Fibroblast of lung (primary cell): ENCODE measurements at regions not wholly inside any gene's neighbourhood (a gene's known extent, or its start where the extent isn't known, plus 50 kb on each side); places are given as distances from the start of the nearest gene placed in this dataset.

Experiments
- DNase-seq, 2 donors: peaks; one replicate each; pipeline versions ENCODE4 v3.0.0 to v3.0.0-alpha.2; 2010; ENCODE audit warnings: low read depth in 2 of 2
- H2AFZ ChIP-seq: 2 replicates; pipeline ENCODE4 v1.5.1; 2012; ENCODE audit warnings: low read length, control low read depth, inconsistent platforms
- H3K27ac ChIP-seq: 2 replicates; pipeline ENCODE4 v1.5.1; 2011; ENCODE audit warnings: low read length, control low read depth; ENCODE audit not compliant: insufficient read depth
- H3K27me3 ChIP-seq: 2 replicates; pipeline ENCODE4 v1.5.1; 2011; ENCODE audit warnings: mild to moderate bottlenecking, low read length; ENCODE audit not compliant: control insufficient read depth, insufficient read depth
- H3K36me3 ChIP-seq: 2 replicates; pipeline ENCODE4 v1.5.1; 2011; ENCODE audit warnings: low read length; ENCODE audit not compliant: control insufficient read depth, insufficient read depth
- H3K4me1 ChIP-seq: 2 replicates; pipeline ENCODE4 v1.5.1; 2011; ENCODE audit warnings: low read length; ENCODE audit not compliant: control insufficient read depth, insufficient read depth; ENCODE audit errors: extremely low read depth
- H3K4me2 ChIP-seq: 2 replicates; pipeline ENCODE4 v1.5.1; 2011; ENCODE audit warnings: low read length, control low read depth; ENCODE audit not compliant: insufficient read depth; ENCODE audit errors: extremely low read depth
- H3K4me3 ChIP-seq, 4 experiments: fragments of 200-600 bp in 1 of 4; sonication (generic) in 1 of 4; replicated peaks in 1 of 4; 2 replicates each; pipeline ENCODE4 v1.5.1; 2011 to 2016; ENCODE audit warnings: low read length in 4 of 4, low read depth in 3 of 4, mild to moderate bottlenecking in 3 of 4, control low read depth in 2 of 4, inconsistent platforms in 1 of 4, mixed read lengths in 1 of 4; ENCODE audit not compliant: insufficient read depth in 1 of 4; ENCODE audit errors: control extremely low read depth in 1 of 4
- H3K79me2 ChIP-seq: 2 replicates; pipeline ENCODE4 v1.5.1; 2012; ENCODE audit warnings: mild to moderate bottlenecking, low read length, inconsistent platforms; ENCODE audit not compliant: control insufficient read depth, insufficient read depth
- H3K9ac ChIP-seq: 2 replicates; pipeline ENCODE4 v1.5.1; 2011; ENCODE audit warnings: mild to moderate bottlenecking, low read length, control low read depth; ENCODE audit not compliant: insufficient read depth
- H3K9me3 ChIP-seq: 2 replicates; pipeline ENCODE4 v1.5.1; 2012; ENCODE audit warnings: low read depth, low read length; ENCODE audit not compliant: control insufficient read depth, insufficient read depth
- H4K20me1 ChIP-seq: 2 replicates; pipeline ENCODE4 v1.5.1; 2011; ENCODE audit warnings: low read length; ENCODE audit not compliant: control insufficient read depth, insufficient read depth; ENCODE audit errors: extremely low read depth
- EZH2 ChIP-seq: IDR thresholded peaks from 2 replicates; pipeline ENCODE4 v1.5.1; 2012; ENCODE audit warnings: low read length, control low read depth, mild to moderate bottlenecking; ENCODE audit errors: missing control alignments
- TF ChIP-seq, protein P1 (sequence below), 2 donors: IDR thresholded peaks in 1 of 2; conservative IDR thresholded peaks in 1 of 2; 1 replicate in 1 of 2; 2 replicates in 1 of 2; pipeline ENCODE4 v1.5.1; 2011 to 2012; ENCODE audit warnings: low read length in 2 of 2, control low read depth in 1 of 2, inconsistent platforms in 1 of 2, low read depth in 1 of 2, mild to moderate bottlenecking in 1 of 2

GRCh38 chr7:113657603-113658002 is 261.2 kb downstream of the PPP1R3A start:
- H3K4me1 ChIP-seq: no peaks in the 10 kb centered on the region
- no peak for TF ChIP-seq EZH2
- TF ChIP-seq, protein P1, sequence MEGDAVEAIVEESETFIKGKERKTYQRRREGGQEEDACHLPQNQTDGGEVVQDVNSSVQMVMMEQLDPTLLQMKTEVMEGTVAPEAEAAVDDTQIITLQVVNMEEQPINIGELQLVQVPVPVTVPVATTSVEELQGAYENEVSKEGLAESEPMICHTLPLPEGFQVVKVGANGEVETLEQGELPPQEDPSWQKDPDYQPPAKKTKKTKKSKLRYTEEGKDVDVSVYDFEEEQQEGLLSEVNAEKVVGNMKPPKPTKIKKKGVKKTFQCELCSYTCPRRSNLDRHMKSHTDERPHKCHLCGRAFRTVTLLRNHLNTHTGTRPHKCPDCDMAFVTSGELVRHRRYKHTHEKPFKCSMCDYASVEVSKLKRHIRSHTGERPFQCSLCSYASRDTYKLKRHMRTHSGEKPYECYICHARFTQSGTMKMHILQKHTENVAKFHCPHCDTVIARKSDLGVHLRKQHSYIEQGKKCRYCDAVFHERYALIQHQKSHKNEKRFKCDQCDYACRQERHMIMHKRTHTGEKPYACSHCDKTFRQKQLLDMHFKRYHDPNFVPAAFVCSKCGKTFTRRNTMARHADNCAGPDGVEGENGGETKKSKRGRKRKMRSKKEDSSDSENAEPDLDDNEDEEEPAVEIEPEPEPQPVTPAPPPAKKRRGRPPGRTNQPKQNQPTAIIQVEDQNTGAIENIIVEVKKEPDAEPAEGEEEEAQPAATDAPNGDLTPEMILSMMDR (conservative IDR thresholded peaks at IDR 0.05 in 1 of 2, IDR thresholded peaks at IDR 0.05 in 1 of 2; ENCODE audit: low read depth in 1 of 2, low read length in 2 of 2): no peak
- H3K27ac ChIP-seq: no peak overlapping the region
- H3K36me3 ChIP-seq: no peaks in the 10 kb centered on the region
- no peak overlapping the region for H2AFZ ChIP-seq
- no peak overlapping the region for H3K4me2 ChIP-seq
- no peak overlapping the region for H3K9ac ChIP-seq
- no peak overlapping the region for H3K4me3 ChIP-seq
- H4K20me1 ChIP-seq: no peaks in the 10 kb centered on the region
- H3K79me2 ChIP-seq: no peaks in the 10 kb centered on the region
- H3K9me3 ChIP-seq: no peaks in the 10 kb centered on the region
- no peaks in the 10 kb centered on the region for H3K27me3 ChIP-seq
- DNase-seq: no peak

GRCh38 chr7:113652501-113652900 is 266.3 kb downstream of the PPP1R3A start:
- H4K20me1 ChIP-seq: no peaks in the 10 kb centered on the region
- H3K36me3 ChIP-seq: no peaks in the 10 kb centered on the region
- peak in 1 of 2 donors; percentile 69 for DNase-seq
- no peaks in the 10 kb centered on the region for H3K27me3 ChIP-seq
- no peaks in the 10 kb centered on the region for H3K79me2 ChIP-seq
- H2AFZ ChIP-seq: no peak overlapping the region
- H3K27ac ChIP-seq: no peak overlapping the region
- H3K4me1 ChIP-seq: no peaks in the 10 kb centered on the region
- no peaks in the 10 kb centered on the region for H3K9me3 ChIP-seq
- H3K4me3 ChIP-seq: no peak overlapping the region
- TF ChIP-seq EZH2: no peak
- TF ChIP-seq, protein P1 (conservative IDR thresholded peaks at IDR 0.05 in 1 of 2, IDR thresholded peaks at IDR 0.05 in 1 of 2; ENCODE audit: low read depth in 1 of 2, low read length in 2 of 2): no peak
- H3K9ac ChIP-seq: no peak overlapping the region
- H3K4me2 ChIP-seq: no peak overlapping the region

GRCh38 chr7:113649556-113649955 is 269.3 kb downstream of the PPP1R3A start:
- H3K36me3 ChIP-seq: no peaks in the 10 kb centered on the region
- H3K4me2 ChIP-seq: no peak overlapping the region
- no peak overlapping the region for H3K4me3 ChIP-seq
- no peaks in the 10 kb centered on the region for H3K79me2 ChIP-seq
- no peak overlapping the region for H3K9ac ChIP-seq
- no peaks in the 10 kb centered on the region for H3K27me3 ChIP-seq
- no peaks in the 10 kb centered on the region for H4K20me1 ChIP-seq
- no peak overlapping the region for H2AFZ ChIP-seq
- DNase-seq: no peak
- no peak overlapping the region for H3K27ac ChIP-seq
- H3K9me3 ChIP-seq: no peaks in the 10 kb centered on the region
- TF ChIP-seq, protein P1 (conservative IDR thresholded peaks at IDR 0.05 in 1 of 2, IDR thresholded peaks at IDR 0.05 in 1 of 2; ENCODE audit: low read depth in 1 of 2, low read length in 2 of 2): no peak
- TF ChIP-seq EZH2: no peak
- no peaks in the 10 kb centered on the region for H3K4me1 ChIP-seq
